Loucy (cell line): ENCODE measurements at regions not wholly inside any gene's neighbourhood (a gene's known extent, or its start where the extent isn't known, plus 50 kb on each side); places are given as distances from the start of the nearest gene placed in this dataset.

ENCODE experiments used
- EZH2phosphoT487 ChIP-seq: fragments of 200-600 bp; IDR thresholded peaks from 2 replicates; pipeline ENCODE4 v1.6.1; 2018; ENCODE audit warnings: antibody characterized with exemption, mild to moderate bottlenecking, moderate library complexity, borderline replicate concordance
- TF ChIP-seq, protein P1 (sequence below): fragments of 200-600 bp; sonication (generic); conservative IDR thresholded peaks from 2 replicates; pipeline ENCODE4 v1.5.1; 2014; ENCODE audit warnings: mild to moderate bottlenecking, antibody characterized with exemption, low read length

DNA sequence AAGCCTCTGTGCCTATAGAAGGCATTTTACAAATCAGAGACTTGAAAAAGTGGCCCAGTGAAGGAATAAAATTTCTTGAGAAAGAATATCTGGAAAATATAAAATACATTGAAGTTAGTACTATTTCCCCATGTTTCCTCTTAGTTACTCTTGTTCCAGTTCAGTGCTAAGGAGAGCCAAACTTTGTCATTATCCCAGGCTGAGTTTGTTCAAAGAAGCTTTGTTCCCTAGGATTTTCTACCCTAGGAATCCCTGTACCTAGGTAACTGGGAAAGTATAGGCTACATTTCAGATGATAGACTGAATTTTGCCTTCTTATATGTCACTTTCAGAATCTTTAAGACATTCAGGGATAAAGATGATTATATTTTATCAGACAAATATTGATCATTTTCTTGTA lies 1395.7 kb upstream of the MAP3K7 start:
- TF ChIP-seq, protein P1, sequence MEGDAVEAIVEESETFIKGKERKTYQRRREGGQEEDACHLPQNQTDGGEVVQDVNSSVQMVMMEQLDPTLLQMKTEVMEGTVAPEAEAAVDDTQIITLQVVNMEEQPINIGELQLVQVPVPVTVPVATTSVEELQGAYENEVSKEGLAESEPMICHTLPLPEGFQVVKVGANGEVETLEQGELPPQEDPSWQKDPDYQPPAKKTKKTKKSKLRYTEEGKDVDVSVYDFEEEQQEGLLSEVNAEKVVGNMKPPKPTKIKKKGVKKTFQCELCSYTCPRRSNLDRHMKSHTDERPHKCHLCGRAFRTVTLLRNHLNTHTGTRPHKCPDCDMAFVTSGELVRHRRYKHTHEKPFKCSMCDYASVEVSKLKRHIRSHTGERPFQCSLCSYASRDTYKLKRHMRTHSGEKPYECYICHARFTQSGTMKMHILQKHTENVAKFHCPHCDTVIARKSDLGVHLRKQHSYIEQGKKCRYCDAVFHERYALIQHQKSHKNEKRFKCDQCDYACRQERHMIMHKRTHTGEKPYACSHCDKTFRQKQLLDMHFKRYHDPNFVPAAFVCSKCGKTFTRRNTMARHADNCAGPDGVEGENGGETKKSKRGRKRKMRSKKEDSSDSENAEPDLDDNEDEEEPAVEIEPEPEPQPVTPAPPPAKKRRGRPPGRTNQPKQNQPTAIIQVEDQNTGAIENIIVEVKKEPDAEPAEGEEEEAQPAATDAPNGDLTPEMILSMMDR: no peak
- TF ChIP-seq EZH2phosphoT487: no peak
